ENCODE measurements at regions not wholly inside any gene's neighbourhood (a gene's known extent, or its start where the extent isn't known, plus 50 kb on each side); places are given as distances from the start of the nearest gene placed in this dataset.

GRCh38 chr20:17844549-17845298 is 123.9 kb downstream of the SNX5 start:
- TF ChIP-seq, protein P1, sequence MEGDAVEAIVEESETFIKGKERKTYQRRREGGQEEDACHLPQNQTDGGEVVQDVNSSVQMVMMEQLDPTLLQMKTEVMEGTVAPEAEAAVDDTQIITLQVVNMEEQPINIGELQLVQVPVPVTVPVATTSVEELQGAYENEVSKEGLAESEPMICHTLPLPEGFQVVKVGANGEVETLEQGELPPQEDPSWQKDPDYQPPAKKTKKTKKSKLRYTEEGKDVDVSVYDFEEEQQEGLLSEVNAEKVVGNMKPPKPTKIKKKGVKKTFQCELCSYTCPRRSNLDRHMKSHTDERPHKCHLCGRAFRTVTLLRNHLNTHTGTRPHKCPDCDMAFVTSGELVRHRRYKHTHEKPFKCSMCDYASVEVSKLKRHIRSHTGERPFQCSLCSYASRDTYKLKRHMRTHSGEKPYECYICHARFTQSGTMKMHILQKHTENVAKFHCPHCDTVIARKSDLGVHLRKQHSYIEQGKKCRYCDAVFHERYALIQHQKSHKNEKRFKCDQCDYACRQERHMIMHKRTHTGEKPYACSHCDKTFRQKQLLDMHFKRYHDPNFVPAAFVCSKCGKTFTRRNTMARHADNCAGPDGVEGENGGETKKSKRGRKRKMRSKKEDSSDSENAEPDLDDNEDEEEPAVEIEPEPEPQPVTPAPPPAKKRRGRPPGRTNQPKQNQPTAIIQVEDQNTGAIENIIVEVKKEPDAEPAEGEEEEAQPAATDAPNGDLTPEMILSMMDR (IDR thresholded peaks at IDR 0.05; ENCODE audit: borderline replicate concordance, control extremely low read depth, extremely low read depth, insufficient read depth, missing control alignments), result no peak
- DNase-seq (ENCODE audit: low spot score), result no peak

DNA sequence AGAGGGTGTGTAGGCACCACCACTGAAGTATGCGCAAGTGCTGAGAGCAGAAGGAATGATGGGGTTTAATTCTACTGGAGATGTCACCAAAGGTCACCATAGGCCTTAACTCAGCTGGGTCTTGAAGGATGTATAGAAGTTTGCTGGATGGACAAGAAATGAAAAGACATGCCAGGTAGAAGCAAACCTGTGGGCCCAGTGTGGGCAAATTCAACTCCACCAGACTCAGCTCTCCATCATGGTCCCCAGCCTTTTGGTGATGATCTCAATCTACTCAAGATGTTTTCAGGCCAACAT is 124.5 kb downstream of the SNX5 start:
- no peak for DNase-seq (ENCODE audit: low spot score)
- TF ChIP-seq, protein P1 (IDR thresholded peaks at IDR 0.05; ENCODE audit: borderline replicate concordance, control extremely low read depth, extremely low read depth, insufficient read depth, missing control alignments), result no peak
- in situ Hi-C loops (cut with MboI; ENCODE audit: low sequenced_read_pairs, unreplicated experiment), result no loop called here

More at GRCh38 chr20:17844549-17845298, 123.9 kb downstream of the SNX5 start:
- in situ Hi-C loops (cut with MboI; ENCODE audit: low sequenced_read_pairs, unreplicated experiment), result no loop called here

GRCh38 chr20:17843246-17844132 is 125.1 kb downstream of the SNX5 start:
- in situ Hi-C loops (cut with MboI; ENCODE audit: low sequenced_read_pairs, unreplicated experiment), result no loop called here
- DNase-seq (ENCODE audit: low spot score), result no peak
- TF ChIP-seq, protein P1 (IDR thresholded peaks at IDR 0.05; ENCODE audit: borderline replicate concordance, control extremely low read depth, extremely low read depth, insufficient read depth, missing control alignments), result no peak

DNA sequence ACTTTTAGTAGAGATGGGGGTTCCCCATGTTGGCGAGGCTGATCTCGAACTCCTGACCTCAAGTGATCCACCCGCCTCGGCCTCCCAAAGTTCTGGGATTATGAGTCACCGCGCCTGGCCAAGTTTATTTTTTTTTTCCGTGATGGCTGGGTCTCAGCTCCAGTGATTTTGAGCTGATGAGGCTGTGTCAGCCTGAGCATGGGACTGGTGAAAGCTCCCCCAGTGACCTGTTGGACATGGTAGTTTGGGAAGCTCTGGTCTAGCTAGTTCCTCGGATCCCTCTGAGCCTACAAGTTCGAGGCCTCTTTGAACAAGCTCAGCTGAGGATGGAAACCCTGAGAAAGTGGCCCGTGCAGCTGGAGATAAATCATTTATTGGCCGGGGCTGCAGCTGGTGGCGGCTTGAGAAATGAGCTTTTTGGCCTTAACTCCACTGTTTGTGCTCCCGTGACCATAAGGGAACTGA is 126.8 kb downstream of the SNX5 start:
- no peak for DNase-seq (ENCODE audit: low spot score)
- in situ Hi-C loops (cut with MboI; ENCODE audit: low sequenced_read_pairs, unreplicated experiment), result no loop called here
- TF ChIP-seq, protein P1 (IDR thresholded peaks at IDR 0.05; ENCODE audit: borderline replicate concordance, control extremely low read depth, extremely low read depth, insufficient read depth, missing control alignments), result no peak

GRCh38 chr20:17840423-17840822 is 128.2 kb downstream of the SNX5 start:
- DNase-seq (ENCODE audit: low spot score), result no peak
- TF ChIP-seq, protein P1 (IDR thresholded peaks at IDR 0.05; ENCODE audit: borderline replicate concordance, control extremely low read depth, extremely low read depth, insufficient read depth, missing control alignments), result no peak
- in situ Hi-C loops (cut with MboI; ENCODE audit: low sequenced_read_pairs, unreplicated experiment), result no loop called here

- TF ChIP-seq, protein P1 (IDR thresholded peaks at IDR 0.05; ENCODE audit: borderline replicate concordance, control extremely low read depth, extremely low read depth, insufficient read depth, missing control alignments), result no peak
- in situ Hi-C loops (cut with MboI; ENCODE audit: low sequenced_read_pairs, unreplicated experiment), result no loop called here
- DNase-seq (ENCODE audit: low spot score), result no peak
These were observed 129.7 kb downstream of the SNX5 start for GRCh38 chr20:17838921-17839320.
